HEK293 (cell line): ENCODE measurements at regions not wholly inside any gene's neighbourhood (a gene's known extent, or its start where the extent isn't known, plus 50 kb on each side); places are given as distances from the start of the nearest gene placed in this dataset.

Experiments used
- CTCF ChIP-seq: fragments of 450-650 bp; formaldehyde crosslinking; IDR thresholded peaks from 2 replicates; pipeline ENCODE4 v1.5.1; 2016; ENCODE audit warnings: missing biosample characterization, missing genetic modification characterization
- KLF9 ChIP-seq: fragments of 450-650 bp; formaldehyde crosslinking; IDR thresholded peaks from 2 replicates; pipeline ENCODE4 v1.5.1; 2016; ENCODE audit warnings: missing biosample characterization, missing genetic modification characterization, low read depth
- REPIN1 ChIP-seq: fragments of 450-650 bp; formaldehyde crosslinking; IDR thresholded peaks from 2 replicates; pipeline ENCODE4 v1.5.1; 2017; ENCODE audit warnings: missing biosample characterization, missing genetic modification characterization, low read depth
- REST ChIP-seq: fragments of 450-650 bp; formaldehyde crosslinking; IDR thresholded peaks from 2 replicates; pipeline ENCODE4 v1.5.1; 2016; ENCODE audit warnings: missing biosample characterization, missing genetic modification characterization
- ZIC2 ChIP-seq: fragments of 450-650 bp; formaldehyde crosslinking; IDR thresholded peaks from 2 replicates; pipeline ENCODE4 v1.5.1; 2016; ENCODE audit warnings: missing biosample characterization, missing genetic modification characterization
- ZNF350 ChIP-seq: fragments of 450-650 bp; formaldehyde crosslinking; IDR thresholded peaks from 2 replicates; pipeline ENCODE4 v1.5.0; 2017; ENCODE audit warnings: missing biosample characterization, mild to moderate bottlenecking, missing genetic modification characterization
- ZNF416 ChIP-seq: fragments of 450-650 bp; formaldehyde crosslinking; IDR thresholded peaks from 2 replicates; pipeline ENCODE4 v1.5.1; 2016; ENCODE audit warnings: missing biosample characterization, missing genetic modification characterization
- TF ChIP-seq, protein P1 (sequence below): fragments of 450-650 bp; formaldehyde crosslinking; IDR thresholded peaks from 2 replicates; pipeline ENCODE4 v1.5.1; 2017; ENCODE audit warnings: missing biosample characterization, missing genetic modification characterization
- TF ChIP-seq, protein P2 (sequence below): fragments of 450-650 bp; formaldehyde crosslinking; IDR thresholded peaks from 2 replicates; pipeline ENCODE4 v1.5.1; 2016; ENCODE audit warnings: missing biosample characterization, missing genetic modification characterization

GRCh38 chr20:19081937-19082336 lies 130.5 kb upstream of the SLC24A3 start:
- TF ChIP-seq, protein P1, sequence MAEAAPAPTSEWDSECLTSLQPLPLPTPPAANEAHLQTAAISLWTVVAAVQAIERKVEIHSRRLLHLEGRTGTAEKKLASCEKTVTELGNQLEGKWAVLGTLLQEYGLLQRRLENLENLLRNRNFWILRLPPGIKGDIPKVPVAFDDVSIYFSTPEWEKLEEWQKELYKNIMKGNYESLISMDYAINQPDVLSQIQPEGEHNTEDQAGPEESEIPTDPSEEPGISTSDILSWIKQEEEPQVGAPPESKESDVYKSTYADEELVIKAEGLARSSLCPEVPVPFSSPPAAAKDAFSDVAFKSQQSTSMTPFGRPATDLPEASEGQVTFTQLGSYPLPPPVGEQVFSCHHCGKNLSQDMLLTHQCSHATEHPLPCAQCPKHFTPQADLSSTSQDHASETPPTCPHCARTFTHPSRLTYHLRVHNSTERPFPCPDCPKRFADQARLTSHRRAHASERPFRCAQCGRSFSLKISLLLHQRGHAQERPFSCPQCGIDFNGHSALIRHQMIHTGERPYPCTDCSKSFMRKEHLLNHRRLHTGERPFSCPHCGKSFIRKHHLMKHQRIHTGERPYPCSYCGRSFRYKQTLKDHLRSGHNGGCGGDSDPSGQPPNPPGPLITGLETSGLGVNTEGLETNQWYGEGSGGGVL, result no peak
- TF ChIP-seq ZIC2 (tag by site-specific recombination) (no peak), CTCF (tag by site-specific recombination) (no peak), ZNF416 (tag by site-specific recombination) (no peak), REST (no peak), REPIN1 (no peak), KLF9 (no peak), ZNF350 (tag by site-specific recombination) (no peak)
- TF ChIP-seq, protein P2, sequence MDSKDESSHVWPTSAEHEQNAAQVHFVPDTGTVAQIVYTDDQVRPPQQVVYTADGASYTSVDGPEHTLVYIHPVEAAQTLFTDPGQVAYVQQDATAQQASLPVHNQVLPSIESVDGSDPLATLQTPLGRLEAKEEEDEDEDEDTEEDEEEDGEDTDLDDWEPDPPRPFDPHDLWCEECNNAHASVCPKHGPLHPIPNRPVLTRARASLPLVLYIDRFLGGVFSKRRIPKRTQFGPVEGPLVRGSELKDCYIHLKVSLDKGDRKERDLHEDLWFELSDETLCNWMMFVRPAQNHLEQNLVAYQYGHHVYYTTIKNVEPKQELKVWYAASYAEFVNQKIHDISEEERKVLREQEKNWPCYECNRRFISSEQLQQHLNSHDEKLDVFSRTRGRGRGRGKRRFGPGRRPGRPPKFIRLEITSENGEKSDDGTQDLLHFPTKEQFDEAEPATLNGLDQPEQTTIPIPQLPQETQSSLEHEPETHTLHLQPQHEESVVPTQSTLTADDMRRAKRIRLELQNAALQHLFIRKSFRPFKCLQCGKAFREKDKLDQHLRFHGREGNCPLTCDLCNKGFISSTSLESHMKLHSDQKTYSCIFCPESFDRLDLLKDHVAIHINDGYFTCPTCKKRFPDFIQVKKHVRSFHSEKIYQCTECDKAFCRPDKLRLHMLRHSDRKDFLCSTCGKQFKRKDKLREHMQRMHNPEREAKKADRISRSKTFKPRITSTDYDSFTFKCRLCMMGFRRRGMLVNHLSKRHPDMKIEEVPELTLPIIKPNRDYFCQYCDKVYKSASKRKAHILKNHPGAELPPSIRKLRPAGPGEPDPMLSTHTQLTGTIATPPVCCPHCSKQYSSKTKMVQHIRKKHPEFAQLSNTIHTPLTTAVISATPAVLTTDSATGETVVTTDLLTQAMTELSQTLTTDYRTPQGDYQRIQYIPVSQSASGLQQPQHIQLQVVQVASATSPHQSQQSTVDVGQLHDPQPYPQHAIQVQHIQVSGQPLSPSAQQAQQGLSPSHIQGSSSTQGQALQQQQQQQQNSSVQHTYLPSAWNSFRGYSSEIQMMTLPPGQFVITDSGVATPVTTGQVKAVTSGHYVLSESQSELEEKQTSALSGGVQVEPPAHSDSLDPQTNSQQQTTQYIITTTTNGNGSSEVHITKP (tag by site-specific recombination), result no peak
